Tibial artery (tissue), 4 donors: ENCODE measurements at regions not wholly inside any gene's neighbourhood (a gene's known extent, or its start where the extent isn't known, plus 50 kb on each side); places are given as distances from the start of the nearest gene placed in this dataset.
A peak's percentile ranks its signal among the peaks of the same experiment; 100 is the strongest.

ENCODE experiments used
- DNase-seq, 2 donors: peaks; one replicate each; pipeline ENCODE4 v3.0.0-alpha.2; 2019
- H3K27ac ChIP-seq, 2 donors: fragments of 200-600 bp; sonication (generic) in 1 of 2; 1 replicate in 1 of 2; 2 replicates in 1 of 2; pipeline ENCODE4 v1.5.1; 2018 to 2019; ENCODE audit warnings: mild to moderate bottlenecking in 1 of 2
- H3K27me3 ChIP-seq, 2 donors: fragments of 200-600 bp; sonication (generic) in 1 of 2; one replicate each; pipeline versions ENCODE4 v1.5.1 to v1.6.0; 2016 to 2019
- H3K36me3 ChIP-seq, 3 donors: fragments of 200-600 bp; sonication (generic) in 2 of 3; one replicate each; pipeline ENCODE4 v1.5.1; 2016 to 2019; ENCODE audit warnings: mild to moderate bottlenecking in 2 of 3
- H3K4me1 ChIP-seq, 4 donors: fragments of 200-600 bp; sonication (generic) in 2 of 4; 1 replicate in 3 of 4; 2 replicates in 1 of 4; pipeline ENCODE4 v1.5.1; 2016 to 2019
- H3K4me3 ChIP-seq, 2 donors: fragments of 200-600 bp; sonication (generic) in 1 of 2; 1 replicate in 1 of 2; 2 replicates in 1 of 2; pipeline ENCODE4 v1.5.1; 2018 to 2019; ENCODE audit warnings: mild to moderate bottlenecking in 2 of 2
- H3K9me3 ChIP-seq, 3 donors: fragments of 200-600 bp; sonication (generic) in 1 of 3; one replicate each; pipeline ENCODE4 v1.5.1; 2016 to 2019
- CTCF ChIP-seq, 2 experiments: fragments of 200-600 bp in 1 of 2; fragments of 450-650 bp in 1 of 2; IDR thresholded peaks; one replicate each; pipeline ENCODE4 v1.5.1; 2017 to 2019; ENCODE audit warnings: antibody characterized with exemption in 2 of 2, mild to moderate bottlenecking in 1 of 2, moderate library complexity in 1 of 2
- intact Hi-C: fragments of 100-400 bp; cut with DNase I; formaldehyde crosslinking; loops from one replicate; pipeline ENCODE4 v1.15.0; 2023; ENCODE audit warnings: low total_unique reads

GRCh38 chr13:30850204-30850866 is 55.7 kb upstream of the MEDAG start:
- Histone ChIP-seq H3K4me1 (peaks cover 0 to 17% (median 11%) of the 10 kb centered on the region in 4 donors), H3K4me3 (no peak overlapping the region), H3K9me3 (no peaks in the 10 kb centered on the region), H3K27me3 (no peaks in the 10 kb centered on the region), H3K27ac (no peak overlapping the region), H3K36me3 (no peaks in the 10 kb centered on the region)
- no peak for DNase-seq
- intact Hi-C loops = no loop called here
- TF ChIP-seq CTCF (IDR thresholded peaks at IDR 0.05) = no peak

DNA sequence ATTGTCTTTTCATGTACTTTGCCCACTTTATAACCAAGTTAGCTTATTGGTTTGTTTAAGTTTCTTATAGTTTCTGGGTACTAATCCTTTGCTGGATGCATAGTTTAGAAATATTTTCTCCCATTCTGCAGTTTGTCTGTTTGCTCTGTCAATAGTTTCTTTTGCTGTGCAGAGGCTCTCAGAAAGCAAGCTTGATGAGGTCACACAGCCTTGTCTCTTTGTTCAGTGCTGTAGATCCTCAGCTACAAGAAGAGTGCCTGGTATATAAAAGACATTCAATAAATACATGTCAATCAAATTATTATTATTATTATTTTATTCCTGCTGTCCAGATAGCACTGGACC is 55.2 kb upstream of the MEDAG start:
- intact Hi-C loops = no loop called here
- H3K36me3 ChIP-seq = no peaks in the 10 kb centered on the region
- no peak for DNase-seq
- no peak overlapping the region for H3K27ac ChIP-seq
- no peaks in the 10 kb centered on the region for H3K27me3 ChIP-seq
- H3K4me1 ChIP-seq = peaks cover 0 to 17% (median 11%) of the 10 kb centered on the region in 4 donors
- no peaks in the 10 kb centered on the region for H3K9me3 ChIP-seq
- no peak for TF ChIP-seq CTCF (IDR thresholded peaks at IDR 0.05)
- no peak overlapping the region for H3K4me3 ChIP-seq

DNA sequence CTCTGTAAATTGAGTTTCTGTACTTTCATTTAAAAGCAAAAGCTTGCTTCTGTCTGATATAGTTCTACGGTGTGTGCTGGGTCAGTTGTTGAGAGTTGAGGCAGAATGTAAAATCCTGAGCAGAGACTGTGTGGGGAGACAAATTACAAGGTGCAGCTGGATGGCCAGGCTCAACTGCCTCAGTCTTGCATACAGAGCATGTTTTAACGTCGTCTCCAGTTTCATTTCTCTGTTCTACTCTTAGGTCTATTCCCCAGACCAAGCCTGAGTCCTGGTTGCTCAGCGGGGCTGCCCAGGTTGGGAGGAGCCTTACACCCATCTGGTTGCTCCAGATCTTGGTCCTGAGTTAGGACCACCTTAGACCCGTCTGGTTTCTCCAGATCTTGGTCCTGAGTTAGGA is 54.4 kb upstream of the MEDAG start:
- intact Hi-C loops = no loop called here
- H3K27ac ChIP-seq = no peak overlapping the region
- no peaks in the 10 kb centered on the region for H3K9me3 ChIP-seq
- DNase-seq = no peak
- no peaks in the 10 kb centered on the region for H3K27me3 ChIP-seq
- TF ChIP-seq CTCF (IDR thresholded peaks at IDR 0.05) = no peak
- peaks cover 0 to 17% (median 11%) of the 10 kb centered on the region in 4 donors for H3K4me1 ChIP-seq
- no peaks in the 10 kb centered on the region for H3K36me3 ChIP-seq
- H3K4me3 ChIP-seq = no peak overlapping the region

- no peak overlapping the region for H3K4me3 ChIP-seq
- H3K4me1 ChIP-seq = no peaks in the 10 kb centered on the region
- peaks cover 0 to 6% (median 0%) of the 10 kb centered on the region in 3 donors for H3K9me3 ChIP-seq
- TF ChIP-seq CTCF (IDR thresholded peaks at IDR 0.05) = no peak
- DNase-seq = no peak
- no peak overlapping the region for H3K27ac ChIP-seq
- no peaks in the 10 kb centered on the region for H3K36me3 ChIP-seq
- H3K27me3 ChIP-seq = no peaks in the 10 kb centered on the region
- intact Hi-C loops = no loop called here
Measured at GRCh38 chr13:30855569-30855968, 50.5 kb upstream of the MEDAG start.

DNA sequence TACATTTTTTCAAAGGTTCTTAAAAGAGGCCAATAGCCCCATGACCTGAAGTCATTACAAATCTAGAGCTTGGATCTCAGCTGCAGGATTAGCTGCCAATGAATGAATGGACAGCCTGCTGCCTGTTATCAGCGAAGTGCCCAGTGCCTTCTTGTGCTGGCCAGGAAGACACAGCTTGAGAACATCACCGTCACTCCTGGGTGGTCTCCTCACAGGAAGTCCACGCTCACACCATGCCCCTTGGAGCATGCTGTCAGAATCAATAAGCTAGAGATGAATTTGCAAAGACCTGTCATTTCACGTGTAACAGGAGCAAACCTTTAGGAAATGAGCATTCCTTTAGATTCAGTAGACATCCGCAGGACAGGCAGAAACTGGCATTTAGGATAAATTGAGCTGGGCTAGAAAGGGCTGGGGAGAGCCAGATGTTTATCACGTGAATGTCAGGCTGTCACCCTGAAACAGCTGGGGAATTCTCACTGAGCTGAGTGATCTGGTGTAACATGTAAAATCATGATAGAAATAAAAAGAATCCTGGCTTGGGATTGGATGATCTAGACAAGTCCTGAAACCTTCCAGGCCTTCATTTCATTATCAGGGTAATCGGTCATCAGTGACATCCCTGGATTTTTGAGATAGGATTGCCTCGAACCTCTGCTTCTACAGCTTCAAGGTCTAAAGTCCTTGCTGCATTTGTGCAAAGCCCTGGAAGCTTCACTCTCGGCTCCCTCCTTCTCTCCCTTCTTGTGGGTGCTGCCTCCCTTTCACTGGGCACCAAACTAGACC is 49.9 kb upstream of the MEDAG start:
- intact Hi-C loops = no loop called here

More for the DNA sequence above, 49.9 kb upstream of the MEDAG start:
- peak in 1 of 2 donors; percentile 11 for DNase-seq
- Histone ChIP-seq H3K27me3 (no peaks in the 10 kb centered on the region), H3K9me3 (peaks cover 0 to 6% (median 0%) of the 10 kb centered on the region in 3 donors), H3K27ac (no peak overlapping the region), H3K4me3 (no peak overlapping the region), H3K4me1 (no peaks in the 10 kb centered on the region), H3K36me3 (no peaks in the 10 kb centered on the region)
- no peak for TF ChIP-seq CTCF (IDR thresholded peaks at IDR 0.05)
